Liver (tissue), 3 donors: ENCODE measurements at regions not wholly inside any gene's neighbourhood (a gene's known extent, or its start where the extent isn't known, plus 50 kb on each side); places are given as distances from the start of the nearest gene placed in this dataset.

ENCODE experiments used
- JUND ChIP-seq, 2 donors: IDR thresholded peaks; 2 replicates each; pipeline ENCODE4 v1.6.1; 2016; ENCODE audit warnings: antibody characterized with exemption in 2 of 2
- RXRA ChIP-seq, 2 donors: IDR thresholded peaks; 2 replicates each; pipeline ENCODE4 v1.6.1; 2017 to 2018; ENCODE audit warnings: antibody characterized with exemption in 2 of 2, mild to moderate bottlenecking in 1 of 2
- SP1 ChIP-seq: IDR thresholded peaks from 2 replicates; pipeline ENCODE4 v1.6.1; 2018; ENCODE audit warnings: antibody characterized with exemption, mild to moderate bottlenecking
- TAF1 ChIP-seq: conservative IDR thresholded peaks from 2 replicates; pipeline ENCODE4 v1.6.1; 2016; ENCODE audit warnings: antibody characterized with exemption, mild to moderate bottlenecking
- TF ChIP-seq, protein P1 (sequence below): fragments of 150-350 bp; IDR thresholded peaks from 2 replicates; pipeline ENCODE4 v1.5.1; 2017; ENCODE audit warnings: improper control_type of control experiment, low read depth, low read length; ENCODE audit not compliant: missing input control
- TF ChIP-seq, protein P2 (sequence below): IDR thresholded peaks from 2 replicates; pipeline ENCODE4 v1.6.1; 2016; ENCODE audit warnings: antibody characterized with exemption
- TF ChIP-seq, protein P3 (sequence below): IDR thresholded peaks from 2 replicates; pipeline ENCODE4 v1.6.1; 2016; ENCODE audit warnings: antibody characterized with exemption, mild to moderate bottlenecking
- TF ChIP-seq, protein P4 (sequence below): IDR thresholded peaks from 2 replicates; pipeline ENCODE4 v1.6.1; 2016; ENCODE audit warnings: antibody characterized with exemption
- donor health status: healthy.
- donor health status: healthy.

DNA sequence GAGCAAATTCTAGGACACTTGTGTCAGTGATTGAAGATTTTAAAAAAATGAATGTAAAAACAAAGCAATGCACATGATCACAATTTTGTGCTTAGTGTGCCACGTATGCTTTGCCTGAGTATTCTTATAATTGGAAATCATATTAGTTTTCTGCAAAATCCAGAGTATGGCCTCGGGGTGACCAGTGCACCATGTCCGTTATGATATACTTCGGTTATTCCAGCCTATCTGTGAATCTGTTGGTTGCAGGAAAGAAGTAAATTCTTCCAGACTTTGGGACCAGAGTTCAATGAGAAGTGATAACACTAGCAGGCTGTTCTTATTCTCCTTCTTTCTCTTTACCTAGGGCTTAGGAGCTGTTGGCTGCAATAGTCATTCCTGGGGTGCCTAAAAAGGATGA, 152.0 kb upstream of the TMC3 start:
- TF ChIP-seq, protein P1, sequence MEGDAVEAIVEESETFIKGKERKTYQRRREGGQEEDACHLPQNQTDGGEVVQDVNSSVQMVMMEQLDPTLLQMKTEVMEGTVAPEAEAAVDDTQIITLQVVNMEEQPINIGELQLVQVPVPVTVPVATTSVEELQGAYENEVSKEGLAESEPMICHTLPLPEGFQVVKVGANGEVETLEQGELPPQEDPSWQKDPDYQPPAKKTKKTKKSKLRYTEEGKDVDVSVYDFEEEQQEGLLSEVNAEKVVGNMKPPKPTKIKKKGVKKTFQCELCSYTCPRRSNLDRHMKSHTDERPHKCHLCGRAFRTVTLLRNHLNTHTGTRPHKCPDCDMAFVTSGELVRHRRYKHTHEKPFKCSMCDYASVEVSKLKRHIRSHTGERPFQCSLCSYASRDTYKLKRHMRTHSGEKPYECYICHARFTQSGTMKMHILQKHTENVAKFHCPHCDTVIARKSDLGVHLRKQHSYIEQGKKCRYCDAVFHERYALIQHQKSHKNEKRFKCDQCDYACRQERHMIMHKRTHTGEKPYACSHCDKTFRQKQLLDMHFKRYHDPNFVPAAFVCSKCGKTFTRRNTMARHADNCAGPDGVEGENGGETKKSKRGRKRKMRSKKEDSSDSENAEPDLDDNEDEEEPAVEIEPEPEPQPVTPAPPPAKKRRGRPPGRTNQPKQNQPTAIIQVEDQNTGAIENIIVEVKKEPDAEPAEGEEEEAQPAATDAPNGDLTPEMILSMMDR: no peak
- TF ChIP-seq TAF1 (no peak), SP1 (no peak), JUND (IDR thresholded peaks at IDR 0.05) (no peak), RXRA (IDR thresholded peaks at IDR 0.05) (no peak)
- TF ChIP-seq, protein P2, sequence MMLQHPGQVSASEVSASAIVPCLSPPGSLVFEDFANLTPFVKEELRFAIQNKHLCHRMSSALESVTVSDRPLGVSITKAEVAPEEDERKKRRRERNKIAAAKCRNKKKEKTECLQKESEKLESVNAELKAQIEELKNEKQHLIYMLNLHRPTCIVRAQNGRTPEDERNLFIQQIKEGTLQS: no peak
- TF ChIP-seq, protein P3, sequence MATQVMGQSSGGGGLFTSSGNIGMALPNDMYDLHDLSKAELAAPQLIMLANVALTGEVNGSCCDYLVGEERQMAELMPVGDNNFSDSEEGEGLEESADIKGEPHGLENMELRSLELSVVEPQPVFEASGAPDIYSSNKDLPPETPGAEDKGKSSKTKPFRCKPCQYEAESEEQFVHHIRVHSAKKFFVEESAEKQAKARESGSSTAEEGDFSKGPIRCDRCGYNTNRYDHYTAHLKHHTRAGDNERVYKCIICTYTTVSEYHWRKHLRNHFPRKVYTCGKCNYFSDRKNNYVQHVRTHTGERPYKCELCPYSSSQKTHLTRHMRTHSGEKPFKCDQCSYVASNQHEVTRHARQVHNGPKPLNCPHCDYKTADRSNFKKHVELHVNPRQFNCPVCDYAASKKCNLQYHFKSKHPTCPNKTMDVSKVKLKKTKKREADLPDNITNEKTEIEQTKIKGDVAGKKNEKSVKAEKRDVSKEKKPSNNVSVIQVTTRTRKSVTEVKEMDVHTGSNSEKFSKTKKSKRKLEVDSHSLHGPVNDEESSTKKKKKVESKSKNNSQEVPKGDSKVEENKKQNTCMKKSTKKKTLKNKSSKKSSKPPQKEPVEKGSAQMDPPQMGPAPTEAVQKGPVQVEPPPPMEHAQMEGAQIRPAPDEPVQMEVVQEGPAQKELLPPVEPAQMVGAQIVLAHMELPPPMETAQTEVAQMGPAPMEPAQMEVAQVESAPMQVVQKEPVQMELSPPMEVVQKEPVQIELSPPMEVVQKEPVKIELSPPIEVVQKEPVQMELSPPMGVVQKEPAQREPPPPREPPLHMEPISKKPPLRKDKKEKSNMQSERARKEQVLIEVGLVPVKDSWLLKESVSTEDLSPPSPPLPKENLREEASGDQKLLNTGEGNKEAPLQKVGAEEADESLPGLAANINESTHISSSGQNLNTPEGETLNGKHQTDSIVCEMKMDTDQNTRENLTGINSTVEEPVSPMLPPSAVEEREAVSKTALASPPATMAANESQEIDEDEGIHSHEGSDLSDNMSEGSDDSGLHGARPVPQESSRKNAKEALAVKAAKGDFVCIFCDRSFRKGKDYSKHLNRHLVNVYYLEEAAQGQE: no peak
- TF ChIP-seq, protein P4, sequence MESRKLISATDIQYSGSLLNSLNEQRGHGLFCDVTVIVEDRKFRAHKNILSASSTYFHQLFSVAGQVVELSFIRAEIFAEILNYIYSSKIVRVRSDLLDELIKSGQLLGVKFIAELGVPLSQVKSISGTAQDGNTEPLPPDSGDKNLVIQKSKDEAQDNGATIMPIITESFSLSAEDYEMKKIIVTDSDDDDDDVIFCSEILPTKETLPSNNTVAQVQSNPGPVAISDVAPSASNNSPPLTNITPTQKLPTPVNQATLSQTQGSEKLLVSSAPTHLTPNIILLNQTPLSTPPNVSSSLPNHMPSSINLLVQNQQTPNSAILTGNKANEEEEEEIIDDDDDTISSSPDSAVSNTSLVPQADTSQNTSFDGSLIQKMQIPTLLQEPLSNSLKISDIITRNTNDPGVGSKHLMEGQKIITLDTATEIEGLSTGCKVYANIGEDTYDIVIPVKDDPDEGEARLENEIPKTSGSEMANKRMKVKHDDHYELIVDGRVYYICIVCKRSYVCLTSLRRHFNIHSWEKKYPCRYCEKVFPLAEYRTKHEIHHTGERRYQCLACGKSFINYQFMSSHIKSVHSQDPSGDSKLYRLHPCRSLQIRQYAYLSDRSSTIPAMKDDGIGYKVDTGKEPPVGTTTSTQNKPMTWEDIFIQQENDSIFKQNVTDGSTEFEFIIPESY: no peak
